HUDEP-2 (cell line): ENCODE measurements at regions not wholly inside any gene's neighbourhood (a gene's known extent, or its start where the extent isn't known, plus 50 kb on each side); places are given as distances from the start of the nearest gene placed in this dataset.
"Not testable (repeated sequence)": the region's sequence is repeated elsewhere in the genome, so short reads cannot be mapped to it uniquely, and the experiment has no call there.

Source experiments
- DNase-seq, 76 experiments: peaks; one replicate each; lab custom pipeline; 2025; ENCODE audit not compliant: unreplicated experiment in 76 of 76; lab: John Stamatoyannopoulos, UW

- DNase-seq = not testable (repeated sequence)
Measured at GRCh38 chr5:63732880-63733279, 229.4 kb downstream of the HTR1A start.

- DNase-seq = no peak
Measured at GRCh38 chr5:63727583-63727982, 234.7 kb downstream of the HTR1A start.

- DNase-seq = no peak
Measured at GRCh38 chr5:63726496-63726895, 235.7 kb downstream of the HTR1A start.

GRCh38 chr5:63719147-63719546 is 243.1 kb downstream of the HTR1A start:
- DNase-seq = no peak

- DNase-seq = no peak
Measured at GRCh38 chr5:63700241-63700640, 262.0 kb downstream of the HTR1A start.

GRCh38 chr5:63697811-63698210 is 264.4 kb downstream of the HTR1A start:
- DNase-seq = no peak

GRCh38 chr5:63690546-63690945 is 271.7 kb downstream of the HTR1A start:
- no peak for DNase-seq

- no peak for DNase-seq
Measured at GRCh38 chr5:63687854-63688516, 274.3 kb downstream of the HTR1A start.

- peak in 2 of 76 experiments; percentile 0 to 17 for DNase-seq
Measured at GRCh38 chr5:63686938-63687337, 275.3 kb downstream of the HTR1A start.

- no peak for DNase-seq
Measured at GRCh38 chr5:63686181-63686580, 276.1 kb downstream of the HTR1A start.

- no peak for DNase-seq
Measured at GRCh38 chr5:63685454-63685853, 276.8 kb downstream of the HTR1A start.

- no peak for DNase-seq
Measured at GRCh38 chr5:63674881-63675280, 287.4 kb downstream of the HTR1A start.

GRCh38 chr5:63655043-63655442 is 307.2 kb downstream of the HTR1A start:
- no peak for DNase-seq

GRCh38 chr5:63650581-63650980 is 311.7 kb downstream of the HTR1A start:
- DNase-seq = no peak

- no peak for DNase-seq
Measured at GRCh38 chr5:63648376-63648775, 313.9 kb downstream of the HTR1A start.

- DNase-seq = no peak
Measured at GRCh38 chr5:63629951-63630630, 332.2 kb downstream of the HTR1A start.

- no peak for DNase-seq
Measured at GRCh38 chr5:63613442-63613841, 348.8 kb downstream of the HTR1A start.

GRCh38 chr5:63603996-63604395 is 358.2 kb downstream of the HTR1A start:
- no peak for DNase-seq

GRCh38 chr5:63602971-63603370 is 359.3 kb downstream of the HTR1A start:
- DNase-seq = no peak

GRCh38 chr5:63596254-63596653 is 366.0 kb downstream of the HTR1A start:
- no peak for DNase-seq

- DNase-seq = no peak
Measured at GRCh38 chr5:63573380-63573779, 388.9 kb downstream of the HTR1A start.

GRCh38 chr5:63572740-63573139 is 389.5 kb downstream of the HTR1A start:
- DNase-seq = no peak
